ENCODE measurements at regions not wholly inside any gene's neighbourhood (a gene's known extent, or its start where the extent isn't known, plus 50 kb on each side); places are given as distances from the start of the nearest gene placed in this dataset.
"Not testable (repeated sequence)": the region's sequence is repeated elsewhere in the genome, so short reads cannot be mapped to it uniquely, and the experiment has no call there.

GRCh38 chr5:92237896-92238295, 854.8 kb upstream of the ARRDC3 start:
- no peak for TF ChIP-seq CTCF (IDR thresholded peaks at IDR 0.05; ENCODE audit: control extremely low read depth, extremely low read depth, low read depth, missing control alignments)
- ChIA-PET CTCF (no interaction called here), POLR2A (no interaction called here)
- no peak for DNase-seq (ENCODE audit: extremely low spot score)

- ChIA-PET CTCF (no interaction called here), POLR2A (no interaction called here)
- TF ChIP-seq CTCF (IDR thresholded peaks at IDR 0.05; ENCODE audit: control extremely low read depth, extremely low read depth, low read depth, missing control alignments), result no peak
- DNase-seq (ENCODE audit: extremely low spot score), result no peak
Observed at GRCh38 chr5:92222449-92222848, 839.3 kb upstream of the ARRDC3 start.

- CTCF ChIA-PET; DNase-seq (ENCODE audit: extremely low spot score); POLR2A ChIA-PET: not testable (repeated sequence)
Observed at GRCh38 chr5:92216852-92217251, 833.7 kb upstream of the ARRDC3 start.

- DNase-seq (ENCODE audit: extremely low spot score), result no peak
- ChIA-PET CTCF (interaction anchor here (1.6 kb wide), 1 partner anchor 24 kb away, joined by 4 read pairs; no protein-coding TSS in a partner anchor), POLR2A (no interaction called here)
- no peak for TF ChIP-seq CTCF (IDR thresholded peaks at IDR 0.05; ENCODE audit: control extremely low read depth, extremely low read depth, low read depth, missing control alignments)
Observed at GRCh38 chr5:92215116-92215515, 832.0 kb upstream of the ARRDC3 start.

- TF ChIP-seq CTCF (IDR thresholded peaks at IDR 0.05; ENCODE audit: control extremely low read depth, extremely low read depth, low read depth, missing control alignments), result no peak
- POLR2A ChIA-PET, result no interaction called here
- no peak for DNase-seq (ENCODE audit: extremely low spot score)
- CTCF ChIA-PET, result no interaction called here
Observed at GRCh38 chr5:92208265-92208664, 825.1 kb upstream of the ARRDC3 start.

GRCh38 chr5:92207151-92207550, 824.0 kb upstream of the ARRDC3 start:
- POLR2A ChIA-PET, result no interaction called here
- TF ChIP-seq CTCF (IDR thresholded peaks at IDR 0.05; ENCODE audit: control extremely low read depth, extremely low read depth, low read depth, missing control alignments), result no peak
- DNase-seq (ENCODE audit: extremely low spot score), result no peak
- CTCF ChIA-PET, result no interaction called here

- DNase-seq (ENCODE audit: extremely low spot score), result no peak
- TF ChIP-seq CTCF (IDR thresholded peaks at IDR 0.05; ENCODE audit: control extremely low read depth, extremely low read depth, low read depth, missing control alignments), result no peak
- CTCF ChIA-PET, result no interaction called here
- POLR2A ChIA-PET, result no interaction called here
Observed at GRCh38 chr5:92206681-92207080, 823.6 kb upstream of the ARRDC3 start.

- POLR2A ChIA-PET; CTCF ChIA-PET; DNase-seq (ENCODE audit: extremely low spot score): not testable (repeated sequence)
Observed at GRCh38 chr5:92199035-92199434, 815.9 kb upstream of the ARRDC3 start.

Data from GM10248 (cell line).